GM12872 (cell line): ENCODE measurements at regions not wholly inside any gene's neighbourhood (a gene's known extent, or its start where the extent isn't known, plus 50 kb on each side); places are given as distances from the start of the nearest gene placed in this dataset.

ENCODE experiments used
- TF ChIP-seq, protein P1 (sequence below): IDR thresholded peaks from 3 replicates; pipeline ENCODE4 v1.5.1; 2011; ENCODE audit warnings: low read depth, mild to moderate bottlenecking, low read length, moderate library complexity; ENCODE audit not compliant: insufficient read depth

DNA sequence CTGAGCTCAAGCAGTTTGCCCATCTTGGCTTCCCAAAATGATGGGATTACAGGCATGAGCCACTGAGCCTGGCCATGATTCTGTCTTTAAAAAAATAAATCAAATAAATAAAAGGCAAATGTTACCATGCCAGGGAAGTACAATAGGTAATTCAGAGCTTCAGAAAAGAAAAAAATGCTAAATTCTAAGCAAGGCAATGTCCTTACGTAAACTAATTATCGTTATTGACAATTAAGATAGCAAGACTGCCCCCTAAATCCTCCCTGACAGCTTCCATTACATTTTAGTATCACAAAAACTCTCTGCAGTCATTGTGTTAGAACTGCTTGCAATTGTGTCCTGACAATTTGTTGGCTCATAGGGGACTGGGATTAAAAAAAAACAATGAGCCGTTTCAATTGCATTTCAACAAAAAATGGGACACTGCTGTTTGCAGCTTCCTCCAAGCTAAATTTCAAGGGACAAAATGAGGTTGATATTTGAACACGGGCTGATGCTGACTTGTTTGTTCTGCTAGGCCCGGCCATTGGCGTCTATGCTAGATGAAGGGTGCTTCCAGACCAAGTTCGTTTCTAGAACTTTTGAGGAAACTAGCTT, 88.9 kb downstream of the MOGAT1 start:
- TF ChIP-seq, protein P1, sequence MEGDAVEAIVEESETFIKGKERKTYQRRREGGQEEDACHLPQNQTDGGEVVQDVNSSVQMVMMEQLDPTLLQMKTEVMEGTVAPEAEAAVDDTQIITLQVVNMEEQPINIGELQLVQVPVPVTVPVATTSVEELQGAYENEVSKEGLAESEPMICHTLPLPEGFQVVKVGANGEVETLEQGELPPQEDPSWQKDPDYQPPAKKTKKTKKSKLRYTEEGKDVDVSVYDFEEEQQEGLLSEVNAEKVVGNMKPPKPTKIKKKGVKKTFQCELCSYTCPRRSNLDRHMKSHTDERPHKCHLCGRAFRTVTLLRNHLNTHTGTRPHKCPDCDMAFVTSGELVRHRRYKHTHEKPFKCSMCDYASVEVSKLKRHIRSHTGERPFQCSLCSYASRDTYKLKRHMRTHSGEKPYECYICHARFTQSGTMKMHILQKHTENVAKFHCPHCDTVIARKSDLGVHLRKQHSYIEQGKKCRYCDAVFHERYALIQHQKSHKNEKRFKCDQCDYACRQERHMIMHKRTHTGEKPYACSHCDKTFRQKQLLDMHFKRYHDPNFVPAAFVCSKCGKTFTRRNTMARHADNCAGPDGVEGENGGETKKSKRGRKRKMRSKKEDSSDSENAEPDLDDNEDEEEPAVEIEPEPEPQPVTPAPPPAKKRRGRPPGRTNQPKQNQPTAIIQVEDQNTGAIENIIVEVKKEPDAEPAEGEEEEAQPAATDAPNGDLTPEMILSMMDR = no peak

DNA sequence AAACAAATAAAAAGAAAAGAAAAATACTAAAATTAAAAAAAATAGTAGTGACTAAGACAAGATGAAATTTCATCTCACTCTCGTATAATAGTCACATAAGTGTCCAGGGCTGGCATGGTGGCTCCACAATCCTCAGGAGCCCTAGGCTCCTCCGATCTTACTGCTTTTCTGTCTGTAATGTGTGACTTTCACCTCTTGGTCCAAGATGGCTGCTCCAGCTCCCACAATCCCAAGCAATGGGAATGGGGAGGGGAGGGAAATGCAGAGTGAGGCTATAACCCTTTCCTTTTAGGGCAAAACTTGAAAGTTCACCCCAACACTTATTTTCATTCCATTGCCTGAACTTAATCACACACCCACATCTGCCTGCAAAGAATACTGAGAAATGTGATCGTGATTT, 90.4 kb downstream of the MOGAT1 start:
- TF ChIP-seq, protein P1 = no peak

DNA sequence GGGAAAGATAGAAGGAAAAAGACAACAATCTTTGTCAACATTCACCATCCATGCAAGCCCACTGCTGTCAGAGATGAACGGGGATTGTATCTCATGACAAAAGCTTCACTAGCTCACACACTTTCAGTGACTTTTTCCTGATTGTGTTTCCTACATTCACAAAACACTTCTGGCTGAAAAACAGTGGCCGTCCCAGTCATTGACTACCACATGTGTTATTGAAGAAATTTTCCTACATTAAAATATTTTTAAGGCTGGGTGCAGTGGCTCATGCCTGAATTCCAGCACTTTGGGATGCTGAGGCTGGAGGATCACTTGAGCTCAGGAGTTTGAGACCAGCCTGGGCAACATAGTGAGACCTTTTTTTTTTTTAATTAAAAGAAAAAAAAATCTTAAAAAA, 90.9 kb downstream of the MOGAT1 start:
- TF ChIP-seq, protein P1 = no peak

DNA sequence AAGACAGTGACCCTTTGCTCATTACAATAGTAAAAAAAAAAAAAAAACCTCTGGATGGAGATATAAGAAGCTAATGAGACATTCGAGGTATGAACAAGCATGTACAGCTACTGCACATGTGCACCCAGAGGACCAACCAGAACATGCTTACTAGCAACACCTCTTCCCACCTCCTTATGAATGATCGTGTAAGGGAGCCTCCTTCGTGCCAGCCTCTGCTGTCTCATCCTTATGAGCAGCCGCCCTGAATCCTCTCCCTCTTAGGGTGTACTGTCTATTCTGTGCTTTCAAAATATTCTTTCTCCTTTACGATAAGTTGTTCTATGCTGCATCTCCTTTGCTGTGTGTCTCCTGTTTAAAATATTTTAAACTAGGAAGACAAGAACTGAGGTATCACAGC, 91.4 kb upstream of the ACSL3 start:
- TF ChIP-seq, protein P1 = no peak

DNA sequence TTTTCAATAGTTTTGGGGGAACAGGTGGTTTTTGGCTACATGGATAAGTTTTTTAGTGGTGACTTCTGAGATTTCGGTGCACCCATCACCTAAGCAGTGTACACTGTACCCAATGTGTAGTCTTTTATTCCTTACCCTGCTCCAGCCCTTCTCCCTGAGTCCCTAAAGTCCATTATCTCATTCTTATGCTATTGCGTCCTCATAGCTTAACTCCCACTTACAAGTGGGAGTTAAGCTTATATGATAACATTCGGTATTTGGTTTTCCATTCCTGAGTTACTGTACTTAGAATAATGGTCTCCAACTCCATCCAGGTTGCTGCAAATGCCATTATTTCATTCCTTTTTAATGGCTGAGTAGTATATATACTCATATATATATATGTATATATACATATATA, 90.9 kb upstream of the ACSL3 start:
- TF ChIP-seq, protein P1 = no peak

DNA sequence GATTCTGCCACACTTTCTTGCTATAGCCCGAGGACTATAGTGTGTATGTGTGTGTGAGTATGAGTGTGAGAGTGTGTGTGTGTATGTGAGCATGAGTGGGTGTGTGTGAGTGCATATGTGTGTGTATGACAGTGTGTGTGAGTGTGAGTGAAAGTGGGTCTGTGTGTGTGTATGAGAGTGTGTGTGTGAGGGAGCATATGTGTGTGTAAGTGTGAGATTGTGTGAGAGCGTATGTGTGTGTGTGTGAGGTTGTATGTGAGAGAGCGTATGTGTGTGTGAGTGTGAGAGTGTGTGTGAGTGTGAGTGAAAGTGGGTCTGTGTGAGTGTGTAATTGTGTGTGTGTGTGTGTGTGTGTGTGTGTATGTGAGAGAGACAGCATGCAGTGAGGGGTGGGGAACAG, 89.0 kb upstream of the ACSL3 start:
- TF ChIP-seq, protein P1 = no peak

DNA sequence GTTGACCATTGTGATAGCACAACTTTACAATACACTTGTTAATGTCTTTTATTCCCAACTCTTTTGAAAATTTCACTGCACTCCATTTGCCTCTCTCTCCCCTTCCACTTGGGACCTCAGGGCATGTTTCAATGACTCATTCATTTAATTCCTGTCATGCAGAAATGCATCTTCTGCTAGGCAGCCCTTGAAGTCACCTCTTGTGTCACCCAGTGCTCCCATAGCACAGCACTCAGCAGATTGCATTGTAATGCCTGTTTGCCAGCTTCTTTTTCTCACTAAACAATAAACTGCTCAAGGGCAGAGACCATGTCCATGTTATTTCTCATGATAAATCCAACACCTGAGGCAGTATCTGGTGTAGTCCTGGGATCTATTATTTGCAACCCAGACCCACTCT, 85.9 kb upstream of the ACSL3 start:
- TF ChIP-seq, protein P1 = no peak
